Keratinocyte (primary cell): ENCODE measurements at regions not wholly inside any gene's neighbourhood (a gene's known extent, or its start where the extent isn't known, plus 50 kb on each side); places are given as distances from the start of the nearest gene placed in this dataset.

Source experiments
- DNase-seq: peaks from one replicate; pipeline ENCODE4 v3.0.0-alpha.2; 2011; ENCODE audit warnings: low read depth, missing footprints, low spot score
- FAIRE-seq: peaks from 2 replicates; lab custom pipeline; 2011; peaks lifted over from hg19 to GRCh38; lab: Jason Lieb, UNC
- H2AFZ ChIP-seq: 2 replicates; pipeline ENCODE4 v1.6.0; 2012; ENCODE audit warnings: low read length, control low read depth, inconsistent platforms; ENCODE audit not compliant: control insufficient read depth
- H3K27ac ChIP-seq: 2 replicates; pipeline ENCODE4 v1.5.1; 2011; ENCODE audit warnings: low read length; ENCODE audit not compliant: control insufficient read depth, insufficient read depth
- H3K27me3 ChIP-seq: 3 replicates; pipeline ENCODE4 v1.6.0; 2011; ENCODE audit warnings: low read length; ENCODE audit not compliant: control insufficient read depth, insufficient read depth; ENCODE audit errors: extremely low read depth
- H3K36me3 ChIP-seq, 2 experiments: 2 replicates in 1 of 2; 3 replicates in 1 of 2; pipeline ENCODE4 v1.5.1; 2011; ENCODE audit warnings: low read length in 2 of 2, mild to moderate bottlenecking in 1 of 2; ENCODE audit not compliant: control insufficient read depth in 2 of 2, insufficient read depth in 2 of 2; ENCODE audit errors: extremely low read depth in 1 of 2
- H3K4me1 ChIP-seq: 3 replicates; pipeline ENCODE4 v1.5.1; 2011; ENCODE audit warnings: low read length; ENCODE audit not compliant: control insufficient read depth, insufficient read depth; ENCODE audit errors: extremely low read depth
- H3K4me2 ChIP-seq: 3 replicates; pipeline ENCODE4 v1.6.0; 2011; ENCODE audit warnings: low read depth, low read length; ENCODE audit not compliant: control insufficient read depth, insufficient read depth; ENCODE audit errors: extremely low read depth
- H3K4me3 ChIP-seq, 3 experiments: fragments of 200-600 bp in 1 of 3; sonication (generic) in 1 of 3; 2 replicates in 2 of 3; 3 replicates in 1 of 3; pipeline ENCODE4 v1.5.1; 2011 to 2016; ENCODE audit warnings: low read length in 3 of 3, mild to moderate bottlenecking in 3 of 3, control low read depth in 2 of 3, inconsistent platforms in 1 of 3, low read depth in 1 of 3, mixed read lengths in 1 of 3, mixed run types in 1 of 3, moderate library complexity in 1 of 3; ENCODE audit not compliant: control insufficient read depth in 2 of 3, insufficient read depth in 2 of 3; ENCODE audit errors: extremely low read depth in 1 of 3
- H3K79me2 ChIP-seq: 2 replicates; pipeline ENCODE4 v1.6.0; 2012; ENCODE audit warnings: low read length; ENCODE audit not compliant: control insufficient read depth, insufficient read depth
- H3K9ac ChIP-seq: 3 replicates; pipeline ENCODE4 v1.6.0; 2011; ENCODE audit warnings: low read length; ENCODE audit not compliant: control insufficient read depth, insufficient read depth; ENCODE audit errors: extremely low read depth
- H3K9me1 ChIP-seq: 3 replicates; pipeline ENCODE4 v1.6.0; 2011; ENCODE audit warnings: low read length; ENCODE audit not compliant: control insufficient read depth, insufficient read depth; ENCODE audit errors: extremely low read depth
- H3K9me3 ChIP-seq: 2 replicates; pipeline ENCODE4 v1.5.1; 2012; ENCODE audit warnings: low read depth, low read length; ENCODE audit not compliant: control insufficient read depth
- H4K20me1 ChIP-seq: 3 replicates; pipeline ENCODE4 v1.6.0; 2011; ENCODE audit warnings: low read length; ENCODE audit not compliant: control insufficient read depth, insufficient read depth; ENCODE audit errors: extremely low read depth
- CTCF ChIP-seq, 3 experiments: IDR thresholded peaks in 1 of 3; conservative IDR thresholded peaks in 1 of 3; optimal IDR thresholded peaks in 1 of 3; 2 replicates in 2 of 3; 3 replicates in 1 of 3; pipeline versions ENCODE3 to v1.5.1; 2011; ENCODE audit warnings: low read length in 3 of 3, mild to moderate bottlenecking in 3 of 3, moderate library complexity in 2 of 3, control low read depth in 1 of 3, inconsistent platforms in 1 of 3; ENCODE audit not compliant: insufficient read depth in 2 of 3; ENCODE audit errors: extremely low read depth in 1 of 3
- EZH2 ChIP-seq: IDR thresholded peaks from one replicate; pipeline ENCODE4 v1.6.1; 2012; ENCODE audit warnings: inconsistent platforms, mild to moderate bottlenecking, low read length, moderate library complexity
- dilution Hi-C: fragments of 300-500 bp; cut with MboI; formaldehyde crosslinking; loops from one replicate; pipeline ENCODE4 v1.7.0; 2020; ENCODE audit warnings: low sequenced_read_pairs; ENCODE audit not compliant: extremely low pct_ligation_motif_present

GRCh38 chr1:203571661-203572060 is 55.0 kb upstream of the ATP2B4 start:
- H3K27me3 ChIP-seq, result no peaks in the 10 kb centered on the region
- DNase-seq, result no peak
- H3K9ac ChIP-seq, result no peak overlapping the region
- H3K27ac ChIP-seq, result no peak overlapping the region
- no peaks in the 10 kb centered on the region for H3K9me1 ChIP-seq
- H3K4me3 ChIP-seq, result no peak overlapping the region
- H3K79me2 ChIP-seq, result no peaks in the 10 kb centered on the region
- H3K9me3 ChIP-seq, result no peaks in the 10 kb centered on the region
- H2AFZ ChIP-seq, result no peak overlapping the region
- no peak for FAIRE-seq
- H3K4me1 ChIP-seq, result no peaks in the 10 kb centered on the region
- H3K36me3 ChIP-seq, result no peaks in the 10 kb centered on the region
- H4K20me1 ChIP-seq, result no peaks in the 10 kb centered on the region
- no peak overlapping the region for H3K4me2 ChIP-seq
- dilution Hi-C loops, result no loop called here
- TF ChIP-seq CTCF (optimal IDR thresholded peaks at IDR 0.05 in 1 of 3, IDR thresholded peaks at IDR 0.05 in 1 of 3, conservative IDR thresholded peaks at IDR 0.05 in 1 of 3; ENCODE audit: extremely low read depth in 1 of 3, insufficient read depth in 2 of 3, low read length in 3 of 3), result no peak
- no peak for TF ChIP-seq EZH2

GRCh38 chr1:203572134-203572625 is 54.5 kb upstream of the ATP2B4 start:
- FAIRE-seq, result no peak
- Histone ChIP-seq H3K4me3 (no peak overlapping the region), H3K4me1 (no peaks in the 10 kb centered on the region), H3K4me2 (no peak overlapping the region), H3K79me2 (no peaks in the 10 kb centered on the region), H2AFZ (no peak overlapping the region), H3K27ac (no peak overlapping the region), H3K9ac (no peak overlapping the region), H3K9me3 (no peaks in the 10 kb centered on the region), H3K36me3 (no peaks in the 10 kb centered on the region), H3K9me1 (no peaks in the 10 kb centered on the region), H3K27me3 (no peaks in the 10 kb centered on the region), H4K20me1 (no peaks in the 10 kb centered on the region)
- dilution Hi-C loops, result no loop called here
- no peak for DNase-seq
- TF ChIP-seq CTCF (optimal IDR thresholded peaks at IDR 0.05 in 1 of 3, IDR thresholded peaks at IDR 0.05 in 1 of 3, conservative IDR thresholded peaks at IDR 0.05 in 1 of 3; ENCODE audit: extremely low read depth in 1 of 3, insufficient read depth in 2 of 3, low read length in 3 of 3), result no peak
